ENCODE measurements at regions not wholly inside any gene's neighbourhood (a gene's known extent, or its start where the extent isn't known, plus 50 kb on each side); places are given as distances from the start of the nearest gene placed in this dataset.
"Not testable (repeated sequence)": the region's sequence is repeated elsewhere in the genome, so short reads cannot be mapped to it uniquely, and the experiment has no call there.

- no peak for TF ChIP-seq CTCF (IDR thresholded peaks at IDR 0.05)
- no peak for TF ChIP-seq POLR2A (IDR thresholded peaks at IDR 0.05)
- ATAC-seq (no peak), DNase-seq (no peak)
- Histone ChIP-seq H3K36me3 (replicated peaks in 1 of 2; ENCODE audit: insufficient read depth in 1 of 2, low read depth in 2 of 2) (no peaks in the 10 kb centered on the region), H3K9me3 (no peaks in the 10 kb centered on the region), H3K27me3 (no peaks in the 10 kb centered on the region), H3K4me1 (peaks cover 6% of the 10 kb centered on the region), H3K27ac (no peak overlapping the region), H3K4me3 (no peak overlapping the region)
- 69 to 72% methylated on average over 19 to 25 of the region's 25 CpGs for WGBS, 2 donors
- intact Hi-C loops (cut with DNase I), result loop anchor here (5.0 to 10.0 kb wide), 2 partner anchors 253 to 351 kb away; no protein-coding TSS in a partner anchor
Measured at GRCh38 chr11:60615497-60615896, 83.9 kb upstream of the MS4A8 start.

- H3K27me3 ChIP-seq; H3K4me1 ChIP-seq; H3K36me3 ChIP-seq (replicated peaks in 1 of 2; ENCODE audit: insufficient read depth in 1 of 2, low read depth in 2 of 2); H3K27ac ChIP-seq; H3K4me3 ChIP-seq; DNase-seq; H3K9me3 ChIP-seq; ATAC-seq; intact Hi-C loops (cut with DNase I): not testable (repeated sequence)
- 72 to 90% methylated on average over 2 to 17 of the region's 30 CpGs for WGBS, 2 donors
Measured at GRCh38 chr11:60621940-60622339, 77.5 kb upstream of the MS4A8 start.

GRCh38 chr11:60622776-60623175, 76.6 kb upstream of the MS4A8 start:
- 94 to 100% methylated on average over 3 of the region's 27 CpGs for WGBS, 2 donors
- H3K36me3 ChIP-seq (replicated peaks in 1 of 2; ENCODE audit: insufficient read depth in 1 of 2, low read depth in 2 of 2); H3K4me3 ChIP-seq; ATAC-seq; H3K9me3 ChIP-seq; H3K27me3 ChIP-seq; H3K4me1 ChIP-seq; DNase-seq; H3K27ac ChIP-seq; intact Hi-C loops (cut with DNase I): not testable (repeated sequence)

- Histone ChIP-seq H3K4me1 (no peaks in the 10 kb centered on the region), H3K27ac (no peak overlapping the region), H3K4me3 (no peak overlapping the region), H3K36me3 (replicated peaks in 1 of 2; ENCODE audit: insufficient read depth in 1 of 2, low read depth in 2 of 2) (no peaks in the 10 kb centered on the region), H3K9me3 (no peaks in the 10 kb centered on the region), H3K27me3 (no peaks in the 10 kb centered on the region)
- DNase-seq (peak; percentile 45 to 72 (median 60)), ATAC-seq (peak; percentile 50)
- TF ChIP-seq CTCF (IDR thresholded peaks at IDR 0.05) (peak in 6 of 7 experiments; percentile 19 to 53 (median 37)), POLR2A (IDR thresholded peaks at IDR 0.05) (no peak)
- intact Hi-C loops (cut with DNase I), result no loop called here
- 13 to 19% methylated on average over 2 of the region's 2 CpGs for WGBS, 2 donors
Measured at GRCh38 chr11:60625262-60625661, 74.2 kb upstream of the MS4A8 start.

GRCh38 chr11:60629399-60629798, 70.0 kb upstream of the MS4A8 start:
- ATAC-seq, result no peak
- no peak for TF ChIP-seq CTCF (IDR thresholded peaks at IDR 0.05)
- no peak for TF ChIP-seq POLR2A (IDR thresholded peaks at IDR 0.05)

GRCh38 chr11:60631944-60632343, 67.5 kb upstream of the MS4A8 start:
- intact Hi-C loops (cut with DNase I), result no loop called here
- WGBS, 2 donors, result 75% methylated on average over 1 of the region's 1 CpG; no CpG with 5 or more reads in 1 of the 2 donors
- TF ChIP-seq CTCF (IDR thresholded peaks at IDR 0.05) (no peak), POLR2A (IDR thresholded peaks at IDR 0.05) (no peak)
- Histone ChIP-seq H3K36me3 (replicated peaks in 1 of 2; ENCODE audit: insufficient read depth in 1 of 2, low read depth in 2 of 2) (no peaks in the 10 kb centered on the region), H3K4me3 (no peak overlapping the region), H3K9me3 (no peaks in the 10 kb centered on the region), H3K27me3 (no peaks in the 10 kb centered on the region), H3K4me1 (no peaks in the 10 kb centered on the region), H3K27ac (no peak overlapping the region)
- DNase-seq (no peak), ATAC-seq (no peak)

More at GRCh38 chr11:60629399-60629798, 70.0 kb upstream of the MS4A8 start:
- no peak for DNase-seq
- Histone ChIP-seq H3K27me3 (no peaks in the 10 kb centered on the region), H3K4me1 (no peaks in the 10 kb centered on the region), H3K36me3 (replicated peaks in 1 of 2; ENCODE audit: insufficient read depth in 1 of 2, low read depth in 2 of 2) (no peaks in the 10 kb centered on the region), H3K27ac (no peak overlapping the region), H3K9me3 (no peaks in the 10 kb centered on the region), H3K4me3 (no peak overlapping the region)
- intact Hi-C loops (cut with DNase I), result no loop called here
